HG02678 (cell line): ENCODE measurements at regions not wholly inside any gene's neighbourhood (a gene's known extent, or its start where the extent isn't known, plus 50 kb on each side); places are given as distances from the start of the nearest gene placed in this dataset.

Source experiments
- ATAC-seq: cut with Tn5 transposase; IDR thresholded peaks from one replicate; pipeline ENCODE4 v1.9.1; 2021; ENCODE audit warnings: mild to moderate bottlenecking, moderate library complexity; ENCODE audit not compliant: unreplicated experiment

DNA sequence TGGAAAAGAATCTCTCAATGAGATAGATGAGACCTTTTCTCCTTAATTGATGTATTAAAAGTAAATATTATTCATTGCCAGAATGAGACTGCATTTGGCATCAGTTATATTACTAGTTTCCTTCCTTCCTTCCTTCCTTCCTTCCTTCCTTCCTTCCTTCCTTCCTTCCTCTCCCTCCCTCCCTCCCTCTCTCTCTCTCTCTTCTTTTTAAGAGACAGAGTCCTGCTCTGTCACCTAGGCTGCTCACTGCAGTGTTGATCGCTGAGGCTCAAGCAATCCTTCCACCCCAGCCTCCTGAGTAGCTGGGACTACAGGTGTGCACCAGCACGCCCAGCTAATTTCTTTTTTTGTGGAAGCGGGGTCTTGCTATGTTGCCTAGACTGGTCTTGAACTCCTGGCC, 50.4 kb upstream of the ARX start:
- no peak for ATAC-seq
